Activated CD8-positive, alpha-beta memory T cell treated with anti-CD3 and anti-CD28 coated beads for 36 hours (primary cell): ENCODE measurements at regions not wholly inside any gene's neighbourhood (a gene's known extent, or its start where the extent isn't known, plus 50 kb on each side); places are given as distances from the start of the nearest gene placed in this dataset.
"Not testable (repeated sequence)": the region's sequence is repeated elsewhere in the genome, so short reads cannot be mapped to it uniquely, and the experiment has no call there.

ENCODE experiments used
- CTCF ChIA-PET: fragments of 350-600 bp; sonication (Branson Sonifier 250); formaldehyde crosslinking; loops from one replicate; lab custom pipeline; 2021; ENCODE audit warnings: antibody characterized with exemption; lab: Charles Lee
- POLR2A ChIA-PET: fragments of 350-600 bp; sonication (Branson Sonifier 250); formaldehyde crosslinking; loops from one replicate; lab custom pipeline; 2021; ENCODE audit warnings: antibody characterized with exemption; lab: Charles Lee

DNA sequence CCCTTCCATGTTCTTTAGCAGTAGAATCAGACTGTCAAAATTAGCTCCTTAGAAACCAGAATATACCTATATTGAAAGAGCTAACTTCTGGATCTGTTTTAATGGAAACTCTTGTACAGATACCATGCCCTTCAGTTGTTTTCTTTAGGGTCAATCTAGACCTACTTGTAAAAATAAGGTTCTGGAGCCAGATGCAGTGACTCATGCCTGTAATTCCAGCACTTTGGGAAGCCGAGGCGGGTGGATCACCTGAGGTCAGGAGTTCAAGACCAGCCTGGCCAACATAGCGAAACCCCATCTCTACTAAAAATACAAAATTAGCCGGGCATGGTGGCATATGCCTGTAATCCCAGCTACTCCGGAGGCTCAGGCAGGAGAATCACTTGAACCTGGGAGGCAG, 146.0 kb upstream of the SOD1 start:
- CTCF ChIA-PET: interaction anchor here (0.6 to 1.5 kb wide), 2 partner anchors 67 to 271 kb away, joined by 3 read pairs; no protein-coding TSS in a partner anchor
- POLR2A ChIA-PET: not testable (repeated sequence)

DNA sequence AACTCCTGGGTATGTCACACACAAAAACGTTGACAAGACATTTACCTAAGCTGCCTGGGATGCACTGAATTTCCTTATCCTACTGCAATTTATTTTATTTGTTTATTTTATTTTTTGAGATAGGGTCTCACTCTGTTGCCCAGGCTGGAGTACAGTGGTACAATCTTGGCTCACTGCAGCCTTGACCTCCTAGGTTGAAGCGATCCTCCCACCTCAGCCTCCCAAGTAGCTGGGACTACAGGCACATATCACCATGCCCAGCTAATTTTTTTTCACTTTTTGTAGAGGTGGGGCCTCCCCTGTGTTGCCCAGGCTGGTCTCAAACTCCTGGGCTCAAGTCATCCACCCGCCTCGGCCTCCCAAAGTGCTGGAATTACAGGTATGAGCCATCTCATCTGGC, 147.5 kb upstream of the SOD1 start:
- CTCF ChIA-PET, POLR2A ChIA-PET: not testable (repeated sequence)

DNA sequence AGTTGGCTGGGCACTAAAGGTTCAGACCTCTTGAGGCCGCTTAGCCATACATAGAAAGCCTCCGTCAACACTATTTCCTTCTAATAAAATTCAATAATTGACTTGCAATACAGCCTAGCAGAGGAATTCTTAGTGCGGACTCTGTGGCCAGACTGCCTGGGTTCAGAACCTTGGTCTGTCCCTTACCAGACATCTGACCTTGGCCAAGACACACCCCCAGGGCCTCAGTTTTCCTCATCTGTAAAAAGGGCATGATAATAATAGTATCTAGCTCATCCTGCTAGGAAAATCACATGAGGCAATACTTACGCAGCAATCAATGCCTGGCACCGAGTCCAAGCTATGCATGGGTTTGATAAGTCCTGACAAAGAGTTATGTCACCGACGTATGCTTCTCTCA, 148.2 kb upstream of the SOD1 start:
- ChIA-PET POLR2A (no interaction called here), CTCF (no interaction called here)

DNA sequence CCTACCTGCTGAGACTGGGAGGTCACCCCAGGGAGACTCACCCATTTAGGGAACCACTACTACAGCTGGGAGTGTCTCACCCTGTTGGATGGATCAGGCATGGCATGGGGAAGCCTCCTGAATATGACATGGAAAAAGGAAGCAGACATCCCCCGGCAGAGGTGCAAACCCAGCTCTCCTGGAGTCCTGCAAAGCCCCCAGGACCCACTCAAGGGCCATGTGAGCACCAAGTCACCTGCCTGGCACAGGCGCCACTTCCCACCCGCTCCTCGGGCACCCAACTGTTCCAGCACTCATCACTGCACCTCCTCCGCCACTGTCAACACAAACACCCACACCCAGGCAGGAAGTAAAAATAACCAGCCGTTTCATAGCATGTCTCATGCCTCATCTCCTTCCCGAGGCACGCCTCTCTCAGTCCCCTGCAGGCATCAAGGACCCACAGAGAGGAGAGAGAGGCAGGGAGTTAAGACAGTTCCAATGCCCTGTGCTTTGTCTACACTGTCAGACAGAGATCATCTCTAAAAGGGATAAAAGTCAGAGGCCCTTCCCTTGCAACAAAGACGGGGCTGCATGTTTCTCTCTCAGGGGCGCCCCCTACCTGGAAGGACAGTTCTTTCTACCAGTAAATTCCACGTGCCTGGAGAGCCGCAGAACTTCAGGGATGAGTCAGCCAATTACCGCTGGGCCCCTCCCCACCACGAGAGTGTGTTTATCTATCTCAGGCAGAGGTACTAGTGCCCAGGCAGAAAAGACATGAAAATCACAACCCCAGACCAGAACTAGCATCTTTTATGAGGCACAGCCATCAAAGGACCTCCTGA, 150.1 kb upstream of the SOD1 start:
- CTCF ChIA-PET: no interaction called here
- POLR2A ChIA-PET: no interaction called here

DNA sequence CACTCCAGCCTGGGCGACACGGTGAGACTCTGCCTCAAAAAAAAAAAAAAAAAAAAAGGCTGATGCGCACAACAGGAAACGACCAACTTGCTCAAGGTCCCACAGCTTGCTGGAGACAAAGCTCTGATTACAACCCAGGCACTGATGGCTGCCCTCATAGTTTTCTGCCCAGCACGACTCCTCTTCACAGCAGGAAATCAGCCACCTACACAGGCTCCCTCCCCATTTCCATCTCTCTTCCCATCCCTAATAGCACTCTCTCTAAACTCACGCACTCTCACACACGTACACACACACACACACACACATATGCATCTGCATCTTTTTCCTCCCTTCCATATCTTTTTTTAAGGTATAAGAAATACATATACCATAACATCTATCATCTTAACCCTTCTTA, 153.5 kb upstream of the SOD1 start:
- CTCF ChIA-PET: no interaction called here
- POLR2A ChIA-PET: interaction anchor here (0.7 to 1.2 kb wide), 2 partner anchors 53 to 388 kb away, joined by 3 to 5 read pairs; no protein-coding TSS in a partner anchor

DNA sequence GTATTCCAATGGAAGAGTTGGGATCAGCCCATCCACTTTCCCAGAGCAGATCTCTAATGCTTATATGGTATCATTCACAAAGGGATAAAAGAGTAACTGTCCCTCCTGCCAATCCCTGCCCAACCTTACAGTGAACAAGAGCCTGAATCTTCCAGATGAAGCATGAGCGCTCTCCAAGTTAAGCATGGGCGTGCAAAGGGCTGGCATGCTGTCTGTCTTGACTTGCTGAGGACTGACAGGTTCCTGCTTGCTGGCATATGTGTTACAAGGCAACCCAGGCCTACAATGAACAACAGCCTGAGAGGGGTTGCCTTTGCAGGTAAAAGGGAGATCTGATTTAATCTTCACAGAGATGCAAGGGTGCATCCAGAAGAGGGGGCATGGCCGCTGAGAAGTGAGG, 155.6 kb upstream of the SOD1 start:
- ChIA-PET CTCF (no interaction called here), POLR2A (no interaction called here)

DNA sequence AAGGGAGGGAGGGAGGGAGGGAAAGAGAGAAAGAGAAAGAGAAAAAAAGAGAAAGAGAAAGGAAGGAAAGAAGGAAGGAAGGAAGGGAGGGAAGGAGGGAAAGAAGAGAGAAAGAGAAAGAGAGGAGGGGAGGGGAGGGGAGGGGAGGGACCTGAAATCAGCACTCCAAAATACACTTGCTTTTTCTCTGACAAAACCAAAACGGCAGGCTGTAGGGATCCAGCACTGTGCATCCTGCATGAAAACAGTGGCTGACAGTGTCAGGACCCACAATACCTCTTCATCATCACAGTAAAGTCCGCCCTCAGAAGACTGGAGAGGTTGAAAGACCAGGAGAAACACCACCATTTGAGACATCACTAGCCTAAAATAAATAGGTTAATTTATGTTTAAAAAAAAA, 156.0 kb upstream of the SOD1 start:
- ChIA-PET CTCF (no interaction called here), POLR2A (no interaction called here)

DNA sequence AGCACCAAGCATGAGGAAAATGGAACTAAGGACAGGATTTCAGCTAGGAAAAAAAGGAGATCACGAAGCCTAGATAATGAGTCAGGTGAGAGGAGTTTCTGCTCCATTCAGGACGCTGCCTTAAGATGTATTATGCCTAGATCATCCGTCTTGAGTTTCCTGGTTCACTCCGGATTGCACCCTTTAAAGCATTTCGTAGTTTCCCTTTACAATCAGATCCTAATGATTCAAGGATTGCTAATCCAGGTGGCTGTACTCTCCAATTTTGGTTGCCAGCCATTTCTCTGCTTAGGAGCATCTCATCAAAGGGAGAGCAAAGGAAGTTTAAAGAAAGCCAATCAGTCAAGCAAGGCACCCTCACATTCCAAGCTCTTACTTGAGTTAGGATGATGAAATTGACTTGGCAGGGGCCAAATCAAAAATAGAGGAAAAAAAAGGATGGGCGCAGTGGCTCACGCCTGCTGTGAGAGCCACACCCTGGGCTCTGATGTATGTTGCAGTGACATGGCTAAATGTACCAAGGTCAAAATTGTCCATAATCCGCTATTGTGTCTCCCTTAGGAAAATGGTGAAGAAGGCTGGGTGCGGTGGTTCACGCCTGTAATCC, 156.9 kb upstream of the SOD1 start:
- ChIA-PET CTCF (interaction anchor here (0.5 kb wide), 1 partner anchor 8 kb away, joined by 3 read pairs; no protein-coding TSS in a partner anchor), POLR2A (no interaction called here)

DNA sequence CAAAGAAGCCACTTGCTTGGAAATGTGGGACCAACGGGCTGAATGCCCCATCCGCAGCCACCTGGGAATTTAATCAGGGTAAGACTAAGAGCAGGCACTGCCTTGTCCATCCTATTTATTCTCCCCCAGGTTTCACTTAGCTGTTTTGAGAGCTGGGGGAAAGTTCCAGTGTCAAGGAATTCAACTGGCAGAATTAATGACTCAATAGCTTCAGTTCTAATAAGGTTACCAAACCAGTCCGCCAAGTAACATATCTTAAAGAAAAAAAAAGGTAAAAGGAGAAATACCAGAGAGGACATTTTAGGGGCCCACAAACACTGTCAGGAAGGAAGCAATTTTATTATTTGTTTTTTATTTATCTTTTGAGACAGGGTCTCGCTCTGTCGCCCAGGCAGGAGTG, 157.6 kb upstream of the SOD1 start:
- ChIA-PET CTCF (interaction anchor here (0.5 kb wide), 1 partner anchor 9 kb away, joined by 3 read pairs; no protein-coding TSS in a partner anchor), POLR2A (no interaction called here)

DNA sequence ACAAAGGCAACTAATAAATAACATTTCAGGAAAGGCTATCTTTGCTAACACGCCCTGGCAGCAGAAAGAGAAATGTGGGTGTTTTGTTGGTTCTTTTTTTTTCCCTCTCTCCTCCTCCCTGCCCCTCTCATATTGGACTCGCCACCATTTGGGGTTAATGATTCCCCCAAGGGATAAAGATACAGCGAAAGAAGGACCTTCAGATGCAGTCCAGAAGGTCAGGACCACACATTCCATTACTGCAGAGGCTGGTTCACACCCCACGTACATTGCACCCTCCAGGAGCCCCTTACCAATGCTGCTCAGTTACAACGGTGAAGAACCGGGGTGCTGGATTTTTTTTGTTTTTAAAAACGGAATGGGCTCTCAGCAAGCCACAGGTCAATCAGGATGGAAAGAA, 156.9 kb upstream of the TIAM1 start:
- ChIA-PET POLR2A (no interaction called here), CTCF (no interaction called here)

DNA sequence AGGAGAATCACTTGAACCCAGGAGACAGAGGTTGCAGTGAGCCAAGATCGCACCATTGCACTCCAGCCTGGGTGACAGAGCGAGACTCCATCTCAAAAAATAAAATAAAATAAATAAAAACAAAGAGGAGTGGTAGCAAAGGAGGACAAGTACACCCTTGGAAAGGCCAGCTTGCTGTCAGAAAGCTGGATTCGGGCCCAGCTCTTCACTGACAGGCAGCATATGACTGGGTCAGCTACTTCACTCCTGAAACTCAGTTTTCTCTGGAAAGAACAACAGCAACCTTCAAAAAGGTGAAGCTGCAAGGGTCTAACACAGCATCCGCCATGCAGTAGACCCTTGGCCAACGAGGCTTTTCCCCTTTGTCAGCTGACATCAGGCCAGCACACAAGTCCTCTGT, 156.0 kb upstream of the TIAM1 start:
- POLR2A ChIA-PET: no interaction called here
- CTCF ChIA-PET: no interaction called here

DNA sequence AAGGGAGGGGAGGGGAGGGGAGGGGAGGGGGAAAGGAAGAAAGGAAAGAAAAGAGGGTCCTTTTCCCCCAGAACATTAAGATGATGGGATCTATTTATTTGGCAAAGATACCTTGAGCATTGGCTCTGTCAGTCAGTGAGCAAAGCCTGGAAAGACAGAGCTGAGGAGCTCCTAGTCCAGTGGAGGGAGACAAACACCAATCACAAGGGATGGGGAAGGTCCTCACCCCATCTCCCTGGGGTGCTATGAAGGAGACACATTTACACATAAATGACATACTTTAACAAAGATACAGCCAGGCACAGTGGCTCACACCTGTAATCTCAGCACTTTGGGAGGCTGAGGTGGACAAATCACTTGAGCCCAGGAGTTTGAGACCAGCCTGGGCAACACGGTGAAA, 154.9 kb upstream of the TIAM1 start:
- POLR2A ChIA-PET: no interaction called here
- CTCF ChIA-PET: no interaction called here

DNA sequence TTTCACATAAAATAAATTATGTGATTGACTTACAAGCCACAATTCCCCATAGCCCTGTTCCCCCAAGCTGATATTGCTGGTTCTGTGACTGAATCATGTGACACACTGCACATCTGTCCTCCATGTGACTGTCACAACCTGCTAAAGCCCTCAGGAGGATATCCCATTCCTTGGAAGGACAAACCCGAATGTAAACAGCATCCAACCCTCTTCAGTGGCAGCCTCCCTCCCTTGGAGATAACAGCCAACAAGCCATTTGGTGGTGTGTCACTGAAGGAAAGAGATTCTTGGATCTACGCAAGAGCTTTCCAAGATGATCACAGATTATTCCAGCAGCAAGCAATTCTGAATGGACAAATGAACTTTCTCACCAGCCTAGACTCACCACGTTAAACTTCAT, 153.9 kb upstream of the TIAM1 start:
- POLR2A ChIA-PET: no interaction called here
- CTCF ChIA-PET: no interaction called here

DNA sequence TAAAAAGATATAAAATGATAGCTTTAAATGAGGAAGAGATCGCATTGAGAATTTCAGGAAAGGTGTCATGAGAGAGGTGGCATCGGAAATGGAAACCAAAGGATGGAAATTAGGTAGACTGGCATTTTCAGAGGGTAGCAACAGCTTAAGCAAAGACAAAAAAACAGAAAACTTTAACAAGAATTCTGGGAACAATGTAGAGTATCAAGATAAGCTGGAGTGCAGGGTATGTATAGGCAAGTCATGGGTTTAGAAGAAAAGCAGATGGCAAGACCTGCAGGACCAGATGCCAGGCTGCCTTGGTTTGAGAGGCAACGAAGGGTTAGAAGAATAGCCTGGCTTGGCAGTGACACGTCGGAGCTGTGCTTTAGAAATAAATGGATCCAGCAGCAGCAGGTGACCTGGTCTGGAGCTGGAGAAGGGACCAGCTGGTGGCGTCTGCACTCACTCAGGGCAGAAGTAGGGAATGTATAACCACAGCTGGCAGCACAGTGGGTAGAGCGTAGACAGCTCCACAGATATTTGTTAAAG, 149.4 kb upstream of the TIAM1 start:
- ChIA-PET POLR2A (no interaction called here), CTCF (no interaction called here)

DNA sequence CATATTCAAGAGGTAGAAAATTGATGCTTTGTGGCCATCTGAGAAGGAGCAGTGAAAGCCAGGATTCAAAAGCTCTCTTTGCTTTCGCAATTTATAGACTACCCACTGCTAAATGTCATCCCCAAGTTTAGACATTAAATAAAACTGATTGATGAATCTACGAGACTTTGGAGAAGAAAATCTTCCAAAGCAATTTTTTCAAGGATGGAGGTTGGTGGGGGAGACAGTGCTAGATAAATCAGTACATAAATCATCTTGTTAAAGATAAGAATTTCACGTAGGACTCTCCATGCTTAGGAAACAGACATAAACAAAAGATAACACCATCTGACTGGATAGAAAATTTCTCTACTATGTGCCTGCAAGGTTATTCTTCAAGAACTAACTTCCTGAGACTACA, 147.6 kb upstream of the TIAM1 start:
- POLR2A ChIA-PET: no interaction called here
- CTCF ChIA-PET: no interaction called here

DNA sequence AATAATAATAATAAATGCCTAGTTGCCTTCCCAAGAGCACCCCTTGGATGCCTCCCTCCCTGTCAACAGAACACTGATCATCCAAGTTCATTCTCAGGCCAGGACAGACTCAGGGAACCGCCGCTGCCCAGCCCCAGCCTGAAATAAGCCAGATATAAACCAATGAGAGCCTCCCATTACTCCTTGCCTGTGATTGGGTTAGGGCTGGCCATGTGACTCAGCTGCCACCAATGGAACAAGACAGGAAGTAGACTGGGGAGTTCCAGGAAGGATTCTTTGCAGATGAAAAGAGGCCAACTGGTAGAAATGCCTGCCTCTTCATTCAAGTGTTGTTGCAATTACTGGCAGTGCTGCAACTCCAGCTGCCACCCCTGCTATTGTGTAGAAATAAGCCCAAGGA, 146.4 kb upstream of the TIAM1 start:
- CTCF ChIA-PET: no interaction called here
- POLR2A ChIA-PET: no interaction called here

DNA sequence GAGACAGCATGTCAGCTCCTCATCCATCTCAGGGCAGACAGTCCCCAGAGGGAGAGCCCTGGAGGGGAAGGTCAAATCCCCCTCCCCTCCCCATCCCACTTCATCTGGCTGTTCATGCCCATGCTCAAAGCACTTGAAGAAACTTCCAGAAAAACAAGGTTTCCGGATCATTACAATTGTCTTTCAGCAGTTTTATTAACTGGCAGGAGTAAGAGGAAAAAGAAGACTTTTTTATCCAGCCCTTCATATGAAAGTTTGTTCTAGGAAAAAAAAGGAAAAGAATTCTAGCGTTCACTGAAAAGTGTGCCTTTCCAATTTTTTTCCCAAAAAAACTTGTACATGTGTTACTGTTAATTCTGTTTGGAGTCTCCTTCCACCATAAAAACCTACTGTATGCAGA, 145.7 kb upstream of the TIAM1 start:
- CTCF ChIA-PET: no interaction called here

DNA sequence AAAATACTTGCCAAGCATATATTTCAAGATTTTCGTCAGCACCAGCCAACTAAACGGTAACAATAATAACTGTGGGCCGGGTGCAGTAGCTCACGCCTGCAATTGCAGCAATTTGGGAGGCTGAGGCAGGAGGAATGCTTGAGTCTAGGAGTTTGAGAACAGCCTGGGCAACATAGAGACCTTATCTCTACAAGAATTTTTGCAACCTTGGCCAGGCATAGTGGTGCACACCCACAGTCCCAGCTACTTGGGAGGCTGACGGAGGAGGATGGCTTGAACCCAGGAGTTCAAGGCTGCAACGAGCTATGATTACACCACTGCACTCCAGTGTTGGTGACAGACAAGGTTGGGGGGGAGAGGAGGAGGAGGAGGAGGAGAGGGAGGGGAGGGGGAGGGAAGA, 145.0 kb upstream of the TIAM1 start:
- CTCF ChIA-PET: no interaction called here
- POLR2A ChIA-PET: no interaction called here

More for the DNA sequence above, 145.7 kb upstream of the TIAM1 start:
- POLR2A ChIA-PET: no interaction called here

DNA sequence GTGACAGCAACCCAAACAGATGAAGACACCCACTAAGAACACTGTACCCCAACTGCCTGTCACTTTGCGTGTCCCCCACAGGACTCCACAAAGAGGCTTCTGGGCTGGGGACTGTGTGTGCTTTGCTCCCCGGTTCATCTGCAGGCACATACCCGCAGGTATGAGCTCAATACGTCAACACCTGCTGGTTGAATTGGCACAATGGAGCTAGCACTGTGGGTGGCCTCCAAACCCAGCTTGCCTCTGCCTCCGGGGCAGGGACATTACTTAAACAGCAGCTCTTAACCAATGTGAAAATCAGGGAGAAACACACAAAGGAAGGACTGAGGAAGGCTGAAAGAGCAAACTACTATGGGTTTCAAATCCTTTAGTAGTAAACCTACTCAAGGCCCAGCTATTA, 140.2 kb upstream of the TIAM1 start:
- CTCF ChIA-PET: no interaction called here
- POLR2A ChIA-PET: no interaction called here

DNA sequence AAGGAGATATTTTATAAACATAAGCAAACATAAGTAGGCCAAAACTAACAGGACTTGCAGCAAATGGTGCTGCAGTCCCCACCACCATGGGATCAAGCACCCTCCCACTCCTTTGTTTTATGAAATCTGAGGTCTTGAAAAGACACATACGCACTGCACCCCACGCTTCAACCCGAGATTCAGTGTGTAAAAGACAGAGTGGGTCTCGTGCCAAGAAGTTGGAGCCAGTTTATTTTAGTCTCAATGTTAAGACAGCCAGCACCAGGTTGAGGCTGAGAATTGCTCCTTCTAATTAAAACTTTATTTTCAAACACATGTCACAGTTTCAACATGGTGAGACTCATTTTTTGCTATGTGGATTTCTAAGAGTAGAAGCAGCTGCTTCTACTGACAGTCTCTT, 139.1 kb upstream of the TIAM1 start:
- CTCF ChIA-PET: no interaction called here
- POLR2A ChIA-PET: no interaction called here

DNA sequence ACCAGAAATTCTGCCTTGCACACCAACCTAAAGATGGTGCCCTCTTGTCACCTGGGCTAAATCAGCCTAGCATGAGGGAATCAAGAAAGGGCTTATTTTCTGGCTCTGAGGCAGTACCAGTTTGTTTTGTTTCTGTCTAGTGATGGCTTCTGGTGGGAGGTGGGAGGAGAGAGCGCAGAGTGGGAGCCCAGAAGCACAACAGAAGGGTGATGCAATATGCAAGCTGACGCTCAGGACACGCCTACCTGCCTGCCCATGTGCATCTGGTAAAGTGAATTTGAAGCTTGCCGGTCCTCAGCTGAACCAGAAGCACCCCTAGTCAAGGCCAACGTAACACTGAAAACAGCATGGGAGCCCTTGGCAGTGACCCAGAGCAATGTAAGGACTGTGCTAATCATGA, 138.4 kb upstream of the TIAM1 start:
- CTCF ChIA-PET: no interaction called here
- POLR2A ChIA-PET: no interaction called here
